ENCODE measurements at regions not wholly inside any gene's neighbourhood (a gene's known extent, or its start where the extent isn't known, plus 50 kb on each side); places are given as distances from the start of the nearest gene placed in this dataset.

- DNase-seq: no peak
Observed at GRCh38 chr5:99109894-99110293, 181.1 kb upstream of the CHD1 start.

- peak; percentile 17 for DNase-seq
Observed at GRCh38 chr5:99105216-99105615, 176.4 kb upstream of the CHD1 start.

GRCh38 chr5:99104538-99105132, 175.8 kb upstream of the CHD1 start:
- peak; percentile 31 for DNase-seq

GRCh38 chr5:99102073-99102697, 173.4 kb upstream of the CHD1 start:
- DNase-seq: no peak

- no peak for DNase-seq
Observed at GRCh38 chr5:99099691-99100090, 170.9 kb upstream of the CHD1 start.

GRCh38 chr5:99089822-99090549, 161.2 kb upstream of the CHD1 start:
- no peak for DNase-seq

- DNase-seq: no peak
Observed at GRCh38 chr5:99088309-99088708, 159.5 kb upstream of the CHD1 start.

- no peak for DNase-seq
Observed at GRCh38 chr5:99083197-99083596, 154.4 kb upstream of the CHD1 start.

GRCh38 chr5:99081711-99082110, 152.9 kb upstream of the CHD1 start:
- no peak for DNase-seq

- DNase-seq: no peak
Observed at GRCh38 chr5:99076723-99077640, 148.2 kb upstream of the CHD1 start.

GRCh38 chr5:99072846-99073245, 144.0 kb upstream of the CHD1 start:
- DNase-seq: no peak

GRCh38 chr5:99070822-99071221, 142.0 kb upstream of the CHD1 start:
- no peak for DNase-seq

- DNase-seq: no peak
Observed at GRCh38 chr5:99070362-99070761, 141.6 kb upstream of the CHD1 start.

GRCh38 chr5:99068944-99069650, 140.3 kb upstream of the CHD1 start:
- no peak for DNase-seq

- DNase-seq: peak; percentile 4
Observed at GRCh38 chr5:99063737-99064136, 134.9 kb upstream of the CHD1 start.

GRCh38 chr5:99061711-99062110, 132.9 kb upstream of the CHD1 start:
- peak; percentile 86 for DNase-seq

- no peak for DNase-seq
Observed at GRCh38 chr5:99061299-99061698, 132.5 kb upstream of the CHD1 start.

- peak; percentile 90 for DNase-seq
Observed at GRCh38 chr5:99060306-99061261, 131.8 kb upstream of the CHD1 start.

GRCh38 chr5:99059685-99060084, 130.9 kb upstream of the CHD1 start:
- no peak for DNase-seq

GRCh38 chr5:99058466-99058865, 129.7 kb upstream of the CHD1 start:
- DNase-seq: peak; percentile 19

GRCh38 chr5:99054972-99055371, 126.2 kb upstream of the CHD1 start:
- DNase-seq: no peak
